ENCODE measurements at regions not wholly inside any gene's neighbourhood (a gene's known extent, or its start where the extent isn't known, plus 50 kb on each side); places are given as distances from the start of the nearest gene placed in this dataset.

GRCh38 chr5:173730632-173731298, 114.3 kb upstream of the BOD1 start:
- TF ChIP-seq, protein P1, sequence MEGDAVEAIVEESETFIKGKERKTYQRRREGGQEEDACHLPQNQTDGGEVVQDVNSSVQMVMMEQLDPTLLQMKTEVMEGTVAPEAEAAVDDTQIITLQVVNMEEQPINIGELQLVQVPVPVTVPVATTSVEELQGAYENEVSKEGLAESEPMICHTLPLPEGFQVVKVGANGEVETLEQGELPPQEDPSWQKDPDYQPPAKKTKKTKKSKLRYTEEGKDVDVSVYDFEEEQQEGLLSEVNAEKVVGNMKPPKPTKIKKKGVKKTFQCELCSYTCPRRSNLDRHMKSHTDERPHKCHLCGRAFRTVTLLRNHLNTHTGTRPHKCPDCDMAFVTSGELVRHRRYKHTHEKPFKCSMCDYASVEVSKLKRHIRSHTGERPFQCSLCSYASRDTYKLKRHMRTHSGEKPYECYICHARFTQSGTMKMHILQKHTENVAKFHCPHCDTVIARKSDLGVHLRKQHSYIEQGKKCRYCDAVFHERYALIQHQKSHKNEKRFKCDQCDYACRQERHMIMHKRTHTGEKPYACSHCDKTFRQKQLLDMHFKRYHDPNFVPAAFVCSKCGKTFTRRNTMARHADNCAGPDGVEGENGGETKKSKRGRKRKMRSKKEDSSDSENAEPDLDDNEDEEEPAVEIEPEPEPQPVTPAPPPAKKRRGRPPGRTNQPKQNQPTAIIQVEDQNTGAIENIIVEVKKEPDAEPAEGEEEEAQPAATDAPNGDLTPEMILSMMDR (IDR thresholded peaks at IDR 0.05; ENCODE audit: low read length): no peak
- TF ChIP-seq EZH2phosphoT487 (IDR thresholded peaks at IDR 0.05; ENCODE audit: low read length): no peak
- no peak for TF ChIP-seq EZH2 (optimal IDR thresholded peaks at IDR 0.05; ENCODE audit: low read depth, low read length)
